ENCODE measurements at regions not wholly inside any gene's neighbourhood (a gene's known extent, or its start where the extent isn't known, plus 50 kb on each side); places are given as distances from the start of the nearest gene placed in this dataset.

DNA sequence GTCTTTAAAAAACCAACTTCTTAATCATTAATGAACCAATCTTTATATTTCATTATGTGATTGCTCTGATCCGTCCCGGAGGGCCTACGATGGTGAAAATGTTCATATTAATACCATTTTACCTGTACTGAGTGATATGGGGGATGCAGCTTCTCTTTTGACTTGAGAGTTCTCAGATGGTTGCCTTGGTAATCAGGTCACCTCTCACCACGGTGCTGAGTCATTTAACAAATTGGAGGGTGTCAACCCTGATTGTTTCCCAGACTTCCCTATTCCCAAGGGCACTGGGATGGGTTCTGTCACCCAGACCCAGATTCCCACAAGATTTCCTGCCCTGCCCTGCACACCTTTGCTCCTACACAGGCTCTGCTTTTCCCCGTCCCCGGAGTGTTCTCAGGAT, 128.5 kb upstream of the TMTC4 start:
- TF ChIP-seq CTCF (IDR thresholded peaks at IDR 0.05) = no peak
- TF ChIP-seq EZH2 (IDR thresholded peaks at IDR 0.05) = no peak
